ENCODE measurements at regions not wholly inside any gene's neighbourhood (a gene's known extent, or its start where the extent isn't known, plus 50 kb on each side); places are given as distances from the start of the nearest gene placed in this dataset.

DNA sequence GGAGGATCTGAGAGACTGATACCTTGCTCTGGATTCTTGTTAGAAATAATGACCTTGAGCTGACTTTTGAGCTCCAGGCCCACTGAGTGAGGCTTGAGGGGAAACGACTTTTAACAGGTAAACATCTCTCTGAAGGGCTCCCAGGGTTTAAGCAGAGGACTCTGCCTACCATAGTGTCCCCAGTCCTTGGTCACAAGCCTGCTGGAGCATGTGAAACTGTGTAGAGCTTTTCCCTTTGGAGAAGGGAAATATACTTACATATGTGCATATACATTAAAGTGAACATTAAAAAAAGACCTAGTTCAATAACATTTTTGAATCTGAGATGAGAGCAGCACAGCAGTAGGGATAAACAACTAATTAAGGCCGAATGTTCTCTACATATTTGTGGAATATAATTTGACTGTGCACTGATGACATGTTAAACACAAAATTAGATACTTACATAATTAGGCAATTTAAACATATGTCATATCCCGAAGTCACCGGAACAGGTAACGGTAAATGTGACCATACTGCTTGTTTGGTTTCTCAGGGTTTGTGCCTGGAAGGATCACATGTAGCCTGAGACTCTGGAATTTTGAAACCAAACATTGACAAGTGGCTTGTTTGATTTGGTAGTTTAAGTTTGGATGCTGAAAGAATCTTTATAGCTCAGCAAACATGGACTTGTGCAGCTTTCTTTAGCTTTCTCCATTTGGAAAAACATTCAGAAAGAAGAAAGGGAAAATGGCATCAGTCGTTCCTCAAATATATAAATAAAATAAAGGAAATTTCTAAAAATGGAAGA is 266.1 kb upstream of the C2CD4B start:
- Histone ChIP-seq H3K9me3 (ENCODE audit: low read length) (no peaks in the 10 kb centered on the region), H3K36me3 (ENCODE audit: insufficient read depth, low read length) (no peaks in the 10 kb centered on the region), H3K27ac (ENCODE audit: low read length) (no peak overlapping the region), H3K9ac (ENCODE audit: low read length) (no peak overlapping the region), H4K20me1 (ENCODE audit: insufficient read depth) (no peaks in the 10 kb centered on the region), H2AFZ (ENCODE audit: low read depth, low read length) (no peak overlapping the region), H3K4me3 (ENCODE audit: low read length) (no peak overlapping the region), H3K9me2 (ENCODE audit: insufficient read depth, low read length) (no peaks in the 10 kb centered on the region), H3K79me2 (replicated peaks; ENCODE audit: insufficient read depth, low read length) (no peaks in the 10 kb centered on the region), H3K27me3 (ENCODE audit: insufficient read depth, low read depth, low read length) (no peaks in the 10 kb centered on the region), H3K4me2 (ENCODE audit: low read length) (no peak overlapping the region), H3F3A (ENCODE audit: insufficient read depth, low read length, poor library complexity, severe bottlenecking) (no peaks in the 10 kb centered on the region)
- no peak for TF ChIP-seq MXI1 (conservative IDR thresholded peaks at IDR 0.05; ENCODE audit: poor library complexity, severe bottlenecking)
- TF ChIP-seq TAF1 (IDR thresholded peaks at IDR 0.05; ENCODE audit: low read depth) = no peak
- TF ChIP-seq, protein P1, sequence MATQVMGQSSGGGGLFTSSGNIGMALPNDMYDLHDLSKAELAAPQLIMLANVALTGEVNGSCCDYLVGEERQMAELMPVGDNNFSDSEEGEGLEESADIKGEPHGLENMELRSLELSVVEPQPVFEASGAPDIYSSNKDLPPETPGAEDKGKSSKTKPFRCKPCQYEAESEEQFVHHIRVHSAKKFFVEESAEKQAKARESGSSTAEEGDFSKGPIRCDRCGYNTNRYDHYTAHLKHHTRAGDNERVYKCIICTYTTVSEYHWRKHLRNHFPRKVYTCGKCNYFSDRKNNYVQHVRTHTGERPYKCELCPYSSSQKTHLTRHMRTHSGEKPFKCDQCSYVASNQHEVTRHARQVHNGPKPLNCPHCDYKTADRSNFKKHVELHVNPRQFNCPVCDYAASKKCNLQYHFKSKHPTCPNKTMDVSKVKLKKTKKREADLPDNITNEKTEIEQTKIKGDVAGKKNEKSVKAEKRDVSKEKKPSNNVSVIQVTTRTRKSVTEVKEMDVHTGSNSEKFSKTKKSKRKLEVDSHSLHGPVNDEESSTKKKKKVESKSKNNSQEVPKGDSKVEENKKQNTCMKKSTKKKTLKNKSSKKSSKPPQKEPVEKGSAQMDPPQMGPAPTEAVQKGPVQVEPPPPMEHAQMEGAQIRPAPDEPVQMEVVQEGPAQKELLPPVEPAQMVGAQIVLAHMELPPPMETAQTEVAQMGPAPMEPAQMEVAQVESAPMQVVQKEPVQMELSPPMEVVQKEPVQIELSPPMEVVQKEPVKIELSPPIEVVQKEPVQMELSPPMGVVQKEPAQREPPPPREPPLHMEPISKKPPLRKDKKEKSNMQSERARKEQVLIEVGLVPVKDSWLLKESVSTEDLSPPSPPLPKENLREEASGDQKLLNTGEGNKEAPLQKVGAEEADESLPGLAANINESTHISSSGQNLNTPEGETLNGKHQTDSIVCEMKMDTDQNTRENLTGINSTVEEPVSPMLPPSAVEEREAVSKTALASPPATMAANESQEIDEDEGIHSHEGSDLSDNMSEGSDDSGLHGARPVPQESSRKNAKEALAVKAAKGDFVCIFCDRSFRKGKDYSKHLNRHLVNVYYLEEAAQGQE (IDR thresholded peaks at IDR 0.05; ENCODE audit: borderline replicate concordance) = no peak
- no peak for TF ChIP-seq EP300 (conservative IDR thresholded peaks at IDR 0.05; ENCODE audit: poor library complexity, severe bottlenecking)

DNA sequence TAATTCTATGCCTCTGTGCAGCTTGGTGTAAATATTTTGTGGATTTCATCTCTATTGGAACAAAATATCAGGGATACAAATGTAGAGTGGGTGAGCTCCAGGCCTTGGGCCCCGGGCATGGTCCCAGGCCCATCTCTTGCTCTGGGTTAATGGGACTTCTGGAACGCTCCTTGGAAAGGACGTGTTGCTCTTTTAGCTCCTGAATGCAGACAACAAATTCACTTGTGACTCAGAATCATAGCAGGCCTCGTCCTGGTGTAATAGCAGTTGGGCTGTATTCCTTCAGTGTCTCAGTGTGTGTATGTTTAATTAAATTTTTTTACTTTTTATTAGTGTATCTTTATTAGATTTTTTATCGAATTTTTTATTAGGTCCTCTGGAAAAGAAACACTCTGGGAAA is 266.7 kb upstream of the C2CD4B start:
- Histone ChIP-seq H3F3A (ENCODE audit: insufficient read depth, low read length, poor library complexity, severe bottlenecking) (no peaks in the 10 kb centered on the region), H3K27me3 (ENCODE audit: insufficient read depth, low read depth, low read length) (no peaks in the 10 kb centered on the region), H3K4me2 (ENCODE audit: low read length) (no peak overlapping the region), H3K79me2 (replicated peaks; ENCODE audit: insufficient read depth, low read length) (no peaks in the 10 kb centered on the region), H3K27ac (ENCODE audit: low read length) (no peak overlapping the region), H2AFZ (ENCODE audit: low read depth, low read length) (no peak overlapping the region), H3K4me3 (ENCODE audit: low read length) (no peak overlapping the region), H3K9ac (ENCODE audit: low read length) (no peak overlapping the region), H4K20me1 (ENCODE audit: insufficient read depth) (no peaks in the 10 kb centered on the region), H3K9me3 (ENCODE audit: low read length) (no peaks in the 10 kb centered on the region), H3K36me3 (ENCODE audit: insufficient read depth, low read length) (no peaks in the 10 kb centered on the region), H3K9me2 (ENCODE audit: insufficient read depth, low read length) (no peaks in the 10 kb centered on the region)
- TF ChIP-seq TAF1 (IDR thresholded peaks at IDR 0.05; ENCODE audit: low read depth) = no peak
- TF ChIP-seq, protein P2, sequence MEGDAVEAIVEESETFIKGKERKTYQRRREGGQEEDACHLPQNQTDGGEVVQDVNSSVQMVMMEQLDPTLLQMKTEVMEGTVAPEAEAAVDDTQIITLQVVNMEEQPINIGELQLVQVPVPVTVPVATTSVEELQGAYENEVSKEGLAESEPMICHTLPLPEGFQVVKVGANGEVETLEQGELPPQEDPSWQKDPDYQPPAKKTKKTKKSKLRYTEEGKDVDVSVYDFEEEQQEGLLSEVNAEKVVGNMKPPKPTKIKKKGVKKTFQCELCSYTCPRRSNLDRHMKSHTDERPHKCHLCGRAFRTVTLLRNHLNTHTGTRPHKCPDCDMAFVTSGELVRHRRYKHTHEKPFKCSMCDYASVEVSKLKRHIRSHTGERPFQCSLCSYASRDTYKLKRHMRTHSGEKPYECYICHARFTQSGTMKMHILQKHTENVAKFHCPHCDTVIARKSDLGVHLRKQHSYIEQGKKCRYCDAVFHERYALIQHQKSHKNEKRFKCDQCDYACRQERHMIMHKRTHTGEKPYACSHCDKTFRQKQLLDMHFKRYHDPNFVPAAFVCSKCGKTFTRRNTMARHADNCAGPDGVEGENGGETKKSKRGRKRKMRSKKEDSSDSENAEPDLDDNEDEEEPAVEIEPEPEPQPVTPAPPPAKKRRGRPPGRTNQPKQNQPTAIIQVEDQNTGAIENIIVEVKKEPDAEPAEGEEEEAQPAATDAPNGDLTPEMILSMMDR (IDR thresholded peaks at IDR 0.05; ENCODE audit: poor library complexity, severe bottlenecking) = no peak
- no peak for TF ChIP-seq RAD21 (conservative IDR thresholded peaks at IDR 0.05)
- TF ChIP-seq EP300 (conservative IDR thresholded peaks at IDR 0.05; ENCODE audit: poor library complexity, severe bottlenecking) = no peak
- TF ChIP-seq POLR2AphosphoS5 (IDR thresholded peaks at IDR 0.05) = no peak
- no peak for TF ChIP-seq EZH2 (IDR thresholded peaks at IDR 0.05; ENCODE audit: borderline replicate concordance, insufficient read depth, low read length, poor library complexity, severe bottlenecking)
- no peak for TF ChIP-seq MXI1 (conservative IDR thresholded peaks at IDR 0.05; ENCODE audit: poor library complexity, severe bottlenecking)
- TF ChIP-seq, protein P1 (IDR thresholded peaks at IDR 0.05; ENCODE audit: borderline replicate concordance) = no peak
- TF ChIP-seq SMC3 (conservative IDR thresholded peaks at IDR 0.05; ENCODE audit: poor library complexity) = no peak
